GM23338 (cell line): ENCODE measurements at regions not wholly inside any gene's neighbourhood (a gene's known extent, or its start where the extent isn't known, plus 50 kb on each side); places are given as distances from the start of the nearest gene placed in this dataset.
"Not testable (repeated sequence)": the region's sequence is repeated elsewhere in the genome, so short reads cannot be mapped to it uniquely, and the experiment has no call there.

Experiments
- ATAC-seq: fragments of 200-7000 bp; cut with Tn5 transposase; 3 replicates; pipeline ENCODE4 v1.9.1; 2020
- DNase-seq: peaks from one replicate; pipeline ENCODE4 v3.0.0-alpha.2; 2015; ENCODE audit warnings: low spot score
- H2AFZ ChIP-seq: fragments of 200-600 bp; sonication (generic); 2 replicates; pipeline ENCODE4 v1.8.0; 2016; ENCODE audit warnings: antibody characterized with exemption, mild to moderate bottlenecking, moderate library complexity
- H3F3A ChIP-seq: fragments of 200-600 bp; sonication (generic); replicated peaks from 2 replicates; pipeline ENCODE4 v1.8.0; 2017; ENCODE audit warnings: antibody characterized with exemption, mixed run types, low read depth
- H3K27ac ChIP-seq: fragments of 200-600 bp; sonication (generic); 2 replicates; pipeline ENCODE4 v1.6.1; 2016; ENCODE audit warnings: low read depth
- H3K27me3 ChIP-seq: fragments of 200-600 bp; sonication (generic); 2 replicates; pipeline ENCODE4 v1.8.0; 2016; ENCODE audit warnings: mild to moderate bottlenecking, mixed run types, moderate library complexity; ENCODE audit not compliant: insufficient read depth
- H3K36me3 ChIP-seq: fragments of 200-600 bp; sonication (generic); 2 replicates; pipeline ENCODE4 v1.8.0; 2016; ENCODE audit warnings: mild to moderate bottlenecking; ENCODE audit not compliant: insufficient read depth
- H3K4me1 ChIP-seq: fragments of 200-600 bp; sonication (generic); 2 replicates; pipeline ENCODE4 v1.8.0; 2016; ENCODE audit warnings: mild to moderate bottlenecking, moderate library complexity; ENCODE audit not compliant: insufficient read depth
- H3K4me2 ChIP-seq: fragments of 200-600 bp; sonication (generic); 2 replicates; pipeline ENCODE4 v1.7.1; 2017; ENCODE audit warnings: mixed run types
- H3K4me3 ChIP-seq: fragments of 200-600 bp; sonication (generic); 2 replicates; pipeline ENCODE4 v1.6.1; 2016; ENCODE audit warnings: mixed run types
- H3K79me2 ChIP-seq: fragments of 200-600 bp; sonication (generic); replicated peaks from 2 replicates; pipeline ENCODE4 v1.8.0; 2017; ENCODE audit warnings: mild to moderate bottlenecking; ENCODE audit not compliant: insufficient read depth
- H3K9me2 ChIP-seq: fragments of 200-600 bp; sonication (generic); 2 replicates; pipeline ENCODE4 v1.8.0; 2017; ENCODE audit not compliant: insufficient read depth
- H4K20me1 ChIP-seq: fragments of 200-600 bp; sonication (generic); replicated peaks from 2 replicates; pipeline ENCODE4 v1.8.0; 2017; ENCODE audit warnings: mild to moderate bottlenecking; ENCODE audit not compliant: insufficient read depth
- H3K27ac Mint-ChIP-seq: 2 replicates; pipeline ENCODE4 v1.8.0; 2020; ENCODE audit warnings: inconsistent platforms, mild to moderate bottlenecking, moderate library complexity, mixed read lengths
- H3K27me3 Mint-ChIP-seq: 3 replicates; pipeline ENCODE4 v1.8.0; 2022; ENCODE audit warnings: low read depth, mild to moderate bottlenecking, moderate library complexity, mixed read lengths, inconsistent platforms; ENCODE audit not compliant: insufficient read depth, poor library complexity
- H3K36me3 Mint-ChIP-seq: 3 replicates; pipeline ENCODE4 v1.8.0; 2021; ENCODE audit warnings: low read depth, mild to moderate bottlenecking, inconsistent platforms, moderate library complexity, mixed read lengths
- H3K4me1 Mint-ChIP-seq: 3 replicates; pipeline ENCODE4 v1.8.0; 2020; ENCODE audit warnings: mild to moderate bottlenecking, inconsistent platforms, mixed read lengths
- H3K4me3 Mint-ChIP-seq: 3 replicates; pipeline ENCODE4 v1.8.0; 2021; ENCODE audit warnings: moderate library complexity, mild to moderate bottlenecking, inconsistent platforms, mixed read lengths
- H3K9me3 Mint-ChIP-seq: 3 replicates; pipeline ENCODE4 v1.8.0; 2020; ENCODE audit warnings: moderate library complexity, mild to moderate bottlenecking, inconsistent platforms, mixed read lengths
- CREB1 ChIP-seq: fragments of 250-450 bp; sonication (Bioruptor Pico); IDR thresholded peaks from 2 replicates; pipeline ENCODE4 v1.5.0; 2020; ENCODE audit warnings: low read depth, mild to moderate bottlenecking, moderate library complexity
- EZH2 ChIP-seq: fragments of 200-600 bp; sonication (generic); IDR thresholded peaks from one replicate; pipeline ENCODE4 v1.8.0; 2017; ENCODE audit warnings: antibody characterized with exemption, mild to moderate bottlenecking, low read depth; ENCODE audit not compliant: unreplicated experiment
- EZH2phosphoT487 ChIP-seq: fragments of 200-600 bp; sonication (generic); IDR thresholded peaks from one replicate; pipeline ENCODE4 v1.8.1; 2018; ENCODE audit warnings: antibody characterized with exemption; ENCODE audit not compliant: unreplicated experiment
- JUNB ChIP-seq: IDR thresholded peaks from one replicate; pipeline ENCODE4 v1.6.1; 2016; ENCODE audit warnings: antibody characterized with exemption; ENCODE audit not compliant: unreplicated experiment
- NANOG ChIP-seq: IDR thresholded peaks from 2 replicates; pipeline ENCODE4 v1.6.1; 2016; ENCODE audit warnings: antibody characterized with exemption, borderline replicate concordance
- POLR2AphosphoS5 ChIP-seq: IDR thresholded peaks from 2 replicates; pipeline ENCODE4 v1.6.1; 2016; ENCODE audit warnings: antibody characterized with exemption, low read depth
- STAT1 ChIP-seq: IDR thresholded peaks from one replicate; pipeline ENCODE4 v1.6.1; 2016; ENCODE audit warnings: antibody characterized with exemption; ENCODE audit not compliant: unreplicated experiment
- ZNF114 ChIP-seq: fragments of 250-450 bp; sonication (Bioruptor Pico); IDR thresholded peaks from 2 replicates; pipeline ENCODE4 v1.5.0; 2020; ENCODE audit warnings: mild to moderate bottlenecking, moderate library complexity
- ZNF331 ChIP-seq: fragments of 250-450 bp; sonication (Bioruptor Pico); IDR thresholded peaks from 2 replicates; pipeline ENCODE4 v1.5.0; 2020; ENCODE audit warnings: low read depth, mild to moderate bottlenecking, moderate library complexity
- TF ChIP-seq, protein P1 (sequence below): fragments of 250-450 bp; sonication (Bioruptor Pico); IDR thresholded peaks from 2 replicates; pipeline ENCODE4 v1.5.0; 2020; ENCODE audit warnings: mild to moderate bottlenecking, moderate library complexity
- TF ChIP-seq, protein P2 (sequence below), 2 experiments: fragments of 200-600 bp in 1 of 2; sonication (generic) in 1 of 2; conservative IDR thresholded peaks; 2 replicates each; pipeline versions ENCODE4 v1.5.1 to v1.6.1; 2016 to 2017; ENCODE audit warnings: antibody characterized with exemption in 2 of 2, low read depth in 2 of 2, mild to moderate bottlenecking in 2 of 2, moderate library complexity in 1 of 2
- TF ChIP-seq, protein P3 (sequence below): IDR thresholded peaks from one replicate; pipeline ENCODE4 v1.6.1; 2018; ENCODE audit warnings: antibody characterized with exemption; ENCODE audit not compliant: unreplicated experiment

DNA sequence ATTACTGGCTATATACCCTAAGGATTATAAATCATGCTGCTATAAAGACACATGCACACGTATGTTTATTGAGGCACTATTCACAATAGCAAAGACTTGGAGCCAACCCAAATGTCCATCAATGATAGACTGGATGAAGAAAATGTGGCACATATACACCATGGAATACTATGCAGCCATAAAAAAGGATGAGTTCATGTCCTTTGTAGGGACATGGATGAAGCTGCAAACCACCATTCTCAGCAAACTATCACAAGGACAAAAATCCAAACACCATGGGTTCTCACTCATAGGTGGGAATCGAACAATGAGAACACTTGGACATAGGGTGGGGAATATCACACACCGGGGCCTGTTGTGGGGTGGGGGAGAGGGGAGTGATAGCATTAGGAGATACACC lies 72.7 kb downstream of the VSIG4 start:
- H3K27me3 Mint-ChIP-seq, H3K27me3 ChIP-seq, H3K36me3 Mint-ChIP-seq, H3K36me3 ChIP-seq, H3K4me3 ChIP-seq, H3K4me1 ChIP-seq, H3K9me3 Mint-ChIP-seq, H3K4me3 Mint-ChIP-seq, H3K27ac Mint-ChIP-seq, H3F3A ChIP-seq, H3K4me2 ChIP-seq, H4K20me1 ChIP-seq, H3K79me2 ChIP-seq, H3K9me2 ChIP-seq, DNase-seq, H3K27ac ChIP-seq, H2AFZ ChIP-seq, H3K4me1 Mint-ChIP-seq, ATAC-seq: not testable (repeated sequence)

DNA sequence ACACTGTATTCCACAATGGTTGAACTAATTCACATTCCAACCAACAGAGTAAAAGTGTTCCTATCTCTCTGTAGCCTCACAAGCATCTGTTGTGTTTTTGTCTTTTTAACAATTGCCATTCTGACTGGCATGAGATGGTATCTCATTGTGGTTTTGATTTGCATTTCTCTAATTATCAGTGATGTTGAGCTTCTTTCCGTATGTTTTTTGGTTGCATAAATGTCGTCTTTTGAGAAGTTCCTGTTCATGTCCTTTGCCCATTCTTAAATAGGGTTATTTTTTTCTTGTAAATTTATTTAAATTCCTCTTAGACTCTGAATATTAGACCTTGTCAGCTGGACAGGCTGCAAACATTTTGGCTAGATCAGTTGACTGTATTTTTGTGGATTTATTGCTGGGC lies 78.2 kb downstream of the VSIG4 start:
- H3K4me3 Mint-ChIP-seq = no peak overlapping the region
- no peaks in the 10 kb centered on the region for H3K4me1 Mint-ChIP-seq
- no peak overlapping the region for H2AFZ ChIP-seq
- DNase-seq (no peak), ATAC-seq (no peak)
- no peaks in the 10 kb centered on the region for H4K20me1 ChIP-seq
- H3K27me3 ChIP-seq = no peaks in the 10 kb centered on the region
- H3K36me3 Mint-ChIP-seq = no peaks in the 10 kb centered on the region
- no peak overlapping the region for H3K4me3 ChIP-seq
- TF ChIP-seq CREB1 (CRISPR knock-in tag) (no peak), STAT1 (no peak), EZH2 (no peak), EZH2phosphoT487 (no peak), NANOG (no peak), ZNF331 (CRISPR knock-in tag) (no peak), POLR2AphosphoS5 (no peak), ZNF114 (CRISPR knock-in tag) (no peak), JUNB (no peak)
- TF ChIP-seq, protein P1, sequence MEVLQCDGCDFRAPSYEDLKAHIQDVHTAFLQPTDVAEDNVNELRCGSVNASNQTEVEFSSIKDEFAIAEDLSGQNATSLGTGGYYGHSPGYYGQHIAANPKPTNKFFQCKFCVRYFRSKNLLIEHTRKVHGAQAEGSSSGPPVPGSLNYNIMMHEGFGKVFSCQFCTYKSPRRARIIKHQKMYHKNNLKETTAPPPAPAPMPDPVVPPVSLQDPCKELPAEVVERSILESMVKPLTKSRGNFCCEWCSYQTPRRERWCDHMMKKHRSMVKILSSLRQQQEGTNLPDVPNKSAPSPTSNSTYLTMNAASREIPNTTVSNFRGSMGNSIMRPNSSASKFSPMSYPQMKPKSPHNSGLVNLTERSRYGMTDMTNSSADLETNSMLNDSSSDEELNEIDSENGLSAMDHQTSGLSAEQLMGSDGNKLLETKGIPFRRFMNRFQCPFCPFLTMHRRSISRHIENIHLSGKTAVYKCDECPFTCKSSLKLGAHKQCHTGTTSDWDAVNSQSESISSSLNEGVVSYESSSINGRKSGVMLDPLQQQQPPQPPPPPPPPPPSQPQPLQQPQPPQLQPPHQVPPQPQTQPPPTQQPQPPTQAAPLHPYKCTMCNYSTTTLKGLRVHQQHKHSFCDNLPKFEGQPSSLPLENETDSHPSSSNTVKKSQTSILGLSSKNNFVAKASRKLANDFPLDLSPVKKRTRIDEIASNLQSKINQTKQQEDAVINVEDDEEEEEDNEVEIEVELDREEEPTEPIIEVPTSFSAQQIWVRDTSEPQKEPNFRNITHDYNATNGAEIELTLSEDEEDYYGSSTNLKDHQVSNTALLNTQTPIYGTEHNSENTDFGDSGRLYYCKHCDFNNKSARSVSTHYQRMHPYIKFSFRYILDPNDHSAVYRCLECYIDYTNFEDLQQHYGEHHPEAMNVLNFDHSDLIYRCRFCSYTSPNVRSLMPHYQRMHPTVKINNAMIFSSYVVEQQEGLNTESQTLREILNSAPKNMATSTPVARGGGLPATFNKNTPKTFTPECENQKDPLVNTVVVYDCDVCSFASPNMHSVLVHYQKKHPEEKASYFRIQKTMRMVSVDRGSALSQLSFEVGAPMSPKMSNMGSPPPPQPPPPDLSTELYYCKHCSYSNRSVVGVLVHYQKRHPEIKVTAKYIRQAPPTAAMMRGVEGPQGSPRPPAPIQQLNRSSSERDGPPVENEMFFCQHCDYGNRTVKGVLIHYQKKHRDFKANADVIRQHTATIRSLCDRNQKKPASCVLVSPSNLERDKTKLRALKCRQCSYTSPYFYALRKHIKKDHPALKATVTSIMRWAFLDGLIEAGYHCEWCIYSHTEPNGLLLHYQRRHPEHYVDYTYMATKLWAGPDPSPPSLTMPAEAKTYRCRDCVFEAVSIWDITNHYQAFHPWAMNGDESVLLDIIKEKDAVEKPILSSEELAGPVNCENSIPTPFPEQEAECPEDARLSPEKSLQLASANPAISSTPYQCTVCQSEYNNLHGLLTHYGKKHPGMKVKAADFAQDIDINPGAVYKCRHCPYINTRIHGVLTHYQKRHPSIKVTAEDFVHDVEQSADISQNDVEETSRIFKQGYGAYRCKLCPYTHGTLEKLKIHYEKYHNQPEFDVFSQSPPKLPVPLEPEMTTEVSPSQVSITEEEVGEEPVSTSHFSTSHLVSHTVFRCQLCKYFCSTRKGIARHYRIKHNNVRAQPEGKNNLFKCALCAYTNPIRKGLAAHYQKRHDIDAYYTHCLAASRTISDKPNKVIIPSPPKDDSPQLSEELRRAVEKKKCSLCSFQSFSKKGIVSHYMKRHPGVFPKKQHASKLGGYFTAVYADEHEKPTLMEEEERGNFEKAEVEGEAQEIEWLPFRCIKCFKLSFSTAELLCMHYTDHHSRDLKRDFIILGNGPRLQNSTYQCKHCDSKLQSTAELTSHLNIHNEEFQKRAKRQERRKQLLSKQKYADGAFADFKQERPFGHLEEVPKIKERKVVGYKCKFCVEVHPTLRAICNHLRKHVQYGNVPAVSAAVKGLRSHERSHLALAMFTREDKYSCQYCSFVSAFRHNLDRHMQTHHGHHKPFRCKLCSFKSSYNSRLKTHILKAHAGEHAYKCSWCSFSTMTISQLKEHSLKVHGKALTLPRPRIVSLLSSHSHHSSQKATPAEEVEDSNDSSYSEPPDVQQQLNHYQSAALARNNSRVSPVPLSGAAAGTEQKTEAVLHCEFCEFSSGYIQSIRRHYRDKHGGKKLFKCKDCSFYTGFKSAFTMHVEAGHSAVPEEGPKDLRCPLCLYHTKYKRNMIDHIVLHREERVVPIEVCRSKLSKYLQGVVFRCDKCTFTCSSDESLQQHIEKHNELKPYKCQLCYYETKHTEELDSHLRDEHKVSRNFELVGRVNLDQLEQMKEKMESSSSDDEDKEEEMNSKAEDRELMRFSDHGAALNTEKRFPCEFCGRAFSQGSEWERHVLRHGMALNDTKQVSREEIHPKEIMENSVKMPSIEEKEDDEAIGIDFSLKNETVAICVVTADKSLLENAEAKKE (CRISPR knock-in tag) = no peak
- TF ChIP-seq, protein P2, sequence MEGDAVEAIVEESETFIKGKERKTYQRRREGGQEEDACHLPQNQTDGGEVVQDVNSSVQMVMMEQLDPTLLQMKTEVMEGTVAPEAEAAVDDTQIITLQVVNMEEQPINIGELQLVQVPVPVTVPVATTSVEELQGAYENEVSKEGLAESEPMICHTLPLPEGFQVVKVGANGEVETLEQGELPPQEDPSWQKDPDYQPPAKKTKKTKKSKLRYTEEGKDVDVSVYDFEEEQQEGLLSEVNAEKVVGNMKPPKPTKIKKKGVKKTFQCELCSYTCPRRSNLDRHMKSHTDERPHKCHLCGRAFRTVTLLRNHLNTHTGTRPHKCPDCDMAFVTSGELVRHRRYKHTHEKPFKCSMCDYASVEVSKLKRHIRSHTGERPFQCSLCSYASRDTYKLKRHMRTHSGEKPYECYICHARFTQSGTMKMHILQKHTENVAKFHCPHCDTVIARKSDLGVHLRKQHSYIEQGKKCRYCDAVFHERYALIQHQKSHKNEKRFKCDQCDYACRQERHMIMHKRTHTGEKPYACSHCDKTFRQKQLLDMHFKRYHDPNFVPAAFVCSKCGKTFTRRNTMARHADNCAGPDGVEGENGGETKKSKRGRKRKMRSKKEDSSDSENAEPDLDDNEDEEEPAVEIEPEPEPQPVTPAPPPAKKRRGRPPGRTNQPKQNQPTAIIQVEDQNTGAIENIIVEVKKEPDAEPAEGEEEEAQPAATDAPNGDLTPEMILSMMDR (conservative IDR thresholded peaks at IDR 0.05; ENCODE audit: low read depth in 2 of 2) = no peak
- TF ChIP-seq, protein P3, sequence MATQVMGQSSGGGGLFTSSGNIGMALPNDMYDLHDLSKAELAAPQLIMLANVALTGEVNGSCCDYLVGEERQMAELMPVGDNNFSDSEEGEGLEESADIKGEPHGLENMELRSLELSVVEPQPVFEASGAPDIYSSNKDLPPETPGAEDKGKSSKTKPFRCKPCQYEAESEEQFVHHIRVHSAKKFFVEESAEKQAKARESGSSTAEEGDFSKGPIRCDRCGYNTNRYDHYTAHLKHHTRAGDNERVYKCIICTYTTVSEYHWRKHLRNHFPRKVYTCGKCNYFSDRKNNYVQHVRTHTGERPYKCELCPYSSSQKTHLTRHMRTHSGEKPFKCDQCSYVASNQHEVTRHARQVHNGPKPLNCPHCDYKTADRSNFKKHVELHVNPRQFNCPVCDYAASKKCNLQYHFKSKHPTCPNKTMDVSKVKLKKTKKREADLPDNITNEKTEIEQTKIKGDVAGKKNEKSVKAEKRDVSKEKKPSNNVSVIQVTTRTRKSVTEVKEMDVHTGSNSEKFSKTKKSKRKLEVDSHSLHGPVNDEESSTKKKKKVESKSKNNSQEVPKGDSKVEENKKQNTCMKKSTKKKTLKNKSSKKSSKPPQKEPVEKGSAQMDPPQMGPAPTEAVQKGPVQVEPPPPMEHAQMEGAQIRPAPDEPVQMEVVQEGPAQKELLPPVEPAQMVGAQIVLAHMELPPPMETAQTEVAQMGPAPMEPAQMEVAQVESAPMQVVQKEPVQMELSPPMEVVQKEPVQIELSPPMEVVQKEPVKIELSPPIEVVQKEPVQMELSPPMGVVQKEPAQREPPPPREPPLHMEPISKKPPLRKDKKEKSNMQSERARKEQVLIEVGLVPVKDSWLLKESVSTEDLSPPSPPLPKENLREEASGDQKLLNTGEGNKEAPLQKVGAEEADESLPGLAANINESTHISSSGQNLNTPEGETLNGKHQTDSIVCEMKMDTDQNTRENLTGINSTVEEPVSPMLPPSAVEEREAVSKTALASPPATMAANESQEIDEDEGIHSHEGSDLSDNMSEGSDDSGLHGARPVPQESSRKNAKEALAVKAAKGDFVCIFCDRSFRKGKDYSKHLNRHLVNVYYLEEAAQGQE = no peak
- H3F3A ChIP-seq = no peaks in the 10 kb centered on the region
- H3K27me3 Mint-ChIP-seq = peaks cover 2% of the 10 kb centered on the region
- H3K27ac ChIP-seq = no peak overlapping the region
- peaks cover 22% of the 10 kb centered on the region for H3K9me3 Mint-ChIP-seq
- H3K4me1 ChIP-seq = no peaks in the 10 kb centered on the region
- H3K27ac Mint-ChIP-seq = no peak overlapping the region
- H3K36me3 ChIP-seq = no peaks in the 10 kb centered on the region
- no peaks in the 10 kb centered on the region for H3K9me2 ChIP-seq
- H3K79me2 ChIP-seq = no peaks in the 10 kb centered on the region
- H3K4me2 ChIP-seq = no peak overlapping the region
